ENCODE measurements at regions not wholly inside any gene's neighbourhood (a gene's known extent, or its start where the extent isn't known, plus 50 kb on each side); places are given as distances from the start of the nearest gene placed in this dataset.
"Not testable (repeated sequence)": the region's sequence is repeated elsewhere in the genome, so short reads cannot be mapped to it uniquely, and the experiment has no call there.

DNA sequence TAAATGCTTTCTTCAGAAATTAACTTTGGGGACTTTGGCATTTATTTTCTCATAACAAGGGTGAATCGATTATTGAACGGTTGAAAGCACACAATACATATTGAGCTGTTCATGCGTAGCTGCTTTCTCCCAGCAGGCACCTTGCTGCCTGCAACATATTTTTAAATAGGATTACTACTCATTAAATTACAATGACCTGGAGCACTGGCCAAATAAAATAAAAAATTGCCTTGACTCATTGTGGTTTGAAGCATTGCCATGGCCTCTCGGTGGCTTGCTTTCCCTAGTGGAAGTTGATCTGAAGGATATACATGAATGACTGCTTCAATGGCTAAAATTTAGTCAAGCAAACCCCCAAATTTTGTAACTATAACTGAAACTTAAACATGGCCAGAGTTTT lies 181.6 kb upstream of the NUDT12 start:
- Histone ChIP-seq H3K27me3 (ENCODE audit: low read depth) (no peaks in the 10 kb centered on the region), H3K36me3 (no peaks in the 10 kb centered on the region), H3K9me3 (replicated peaks) (no peaks in the 10 kb centered on the region), H3K4me1 (no peaks in the 10 kb centered on the region), H3K4me3 (no peak overlapping the region), H3K27ac (replicated peaks) (no peak overlapping the region)
- intact Hi-C loops (cut with micrococcal nuclease) = no loop called here
- no peak for DNase-seq
- TF ChIP-seq, protein P1, sequence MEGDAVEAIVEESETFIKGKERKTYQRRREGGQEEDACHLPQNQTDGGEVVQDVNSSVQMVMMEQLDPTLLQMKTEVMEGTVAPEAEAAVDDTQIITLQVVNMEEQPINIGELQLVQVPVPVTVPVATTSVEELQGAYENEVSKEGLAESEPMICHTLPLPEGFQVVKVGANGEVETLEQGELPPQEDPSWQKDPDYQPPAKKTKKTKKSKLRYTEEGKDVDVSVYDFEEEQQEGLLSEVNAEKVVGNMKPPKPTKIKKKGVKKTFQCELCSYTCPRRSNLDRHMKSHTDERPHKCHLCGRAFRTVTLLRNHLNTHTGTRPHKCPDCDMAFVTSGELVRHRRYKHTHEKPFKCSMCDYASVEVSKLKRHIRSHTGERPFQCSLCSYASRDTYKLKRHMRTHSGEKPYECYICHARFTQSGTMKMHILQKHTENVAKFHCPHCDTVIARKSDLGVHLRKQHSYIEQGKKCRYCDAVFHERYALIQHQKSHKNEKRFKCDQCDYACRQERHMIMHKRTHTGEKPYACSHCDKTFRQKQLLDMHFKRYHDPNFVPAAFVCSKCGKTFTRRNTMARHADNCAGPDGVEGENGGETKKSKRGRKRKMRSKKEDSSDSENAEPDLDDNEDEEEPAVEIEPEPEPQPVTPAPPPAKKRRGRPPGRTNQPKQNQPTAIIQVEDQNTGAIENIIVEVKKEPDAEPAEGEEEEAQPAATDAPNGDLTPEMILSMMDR (IDR thresholded peaks at IDR 0.05; ENCODE audit: borderline replicate concordance) = no peak

DNA sequence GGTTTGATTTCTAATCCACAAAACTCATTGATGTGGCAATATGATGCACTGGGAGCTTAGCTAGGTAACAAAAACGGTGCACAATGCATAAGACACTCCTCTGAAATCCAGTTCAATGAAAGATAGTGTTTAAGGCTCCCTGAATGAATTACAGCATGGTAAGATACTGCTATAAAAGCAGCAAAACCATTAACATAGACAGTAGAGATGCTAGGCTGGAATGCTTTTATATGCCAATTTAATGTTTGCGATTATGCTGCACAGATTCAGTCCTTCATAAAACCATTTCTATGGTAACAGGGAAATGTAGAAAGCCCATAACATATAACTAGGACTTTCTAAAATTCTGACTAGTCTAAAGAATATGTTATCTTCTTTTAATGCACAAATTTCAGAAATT lies 180.8 kb upstream of the NUDT12 start:
- Histone ChIP-seq H3K4me1 (no peaks in the 10 kb centered on the region), H3K27ac (replicated peaks) (no peak overlapping the region), H3K27me3 (ENCODE audit: low read depth) (no peaks in the 10 kb centered on the region), H3K36me3 (no peaks in the 10 kb centered on the region), H3K4me3 (no peak overlapping the region), H3K9me3 (replicated peaks) (no peaks in the 10 kb centered on the region)
- no peak for DNase-seq
- TF ChIP-seq, protein P1 (IDR thresholded peaks at IDR 0.05; ENCODE audit: borderline replicate concordance) = no peak
- intact Hi-C loops (cut with micrococcal nuclease) = no loop called here

GRCh38 chr5:103741984-103742383 lies 179.4 kb upstream of the NUDT12 start:
- H3K4me1 ChIP-seq = no peaks in the 10 kb centered on the region
- intact Hi-C loops (cut with micrococcal nuclease) = no loop called here
- H3K4me3 ChIP-seq = no peak overlapping the region
- TF ChIP-seq, protein P1 (IDR thresholded peaks at IDR 0.05; ENCODE audit: borderline replicate concordance) = no peak
- no peak for DNase-seq
- no peak overlapping the region for H3K27ac ChIP-seq (replicated peaks)
- no peaks in the 10 kb centered on the region for H3K27me3 ChIP-seq (ENCODE audit: low read depth)
- H3K36me3 ChIP-seq = no peaks in the 10 kb centered on the region
- no peaks in the 10 kb centered on the region for H3K9me3 ChIP-seq (replicated peaks)

- H3K4me1 ChIP-seq; H3K36me3 ChIP-seq; intact Hi-C loops (cut with micrococcal nuclease); H3K4me3 ChIP-seq; H3K27me3 ChIP-seq (ENCODE audit: low read depth); DNase-seq; H3K27ac ChIP-seq (replicated peaks); H3K9me3 ChIP-seq (replicated peaks): not testable (repeated sequence)
Measured at GRCh38 chr5:103736343-103736742, 173.8 kb upstream of the NUDT12 start.

- H3K27ac ChIP-seq (replicated peaks) = no peak overlapping the region
- H3K27me3 ChIP-seq (ENCODE audit: low read depth) = no peaks in the 10 kb centered on the region
- H3K9me3 ChIP-seq (replicated peaks) = peaks cover 20% of the 10 kb centered on the region
- no peaks in the 10 kb centered on the region for H3K4me1 ChIP-seq
- H3K4me3 ChIP-seq = no peak overlapping the region
- DNase-seq = no peak
- TF ChIP-seq, protein P1 (IDR thresholded peaks at IDR 0.05; ENCODE audit: borderline replicate concordance) = no peak
- no peaks in the 10 kb centered on the region for H3K36me3 ChIP-seq
- intact Hi-C loops (cut with micrococcal nuclease) = no loop called here
Measured at GRCh38 chr5:103724271-103724670, 161.7 kb upstream of the NUDT12 start.

DNA sequence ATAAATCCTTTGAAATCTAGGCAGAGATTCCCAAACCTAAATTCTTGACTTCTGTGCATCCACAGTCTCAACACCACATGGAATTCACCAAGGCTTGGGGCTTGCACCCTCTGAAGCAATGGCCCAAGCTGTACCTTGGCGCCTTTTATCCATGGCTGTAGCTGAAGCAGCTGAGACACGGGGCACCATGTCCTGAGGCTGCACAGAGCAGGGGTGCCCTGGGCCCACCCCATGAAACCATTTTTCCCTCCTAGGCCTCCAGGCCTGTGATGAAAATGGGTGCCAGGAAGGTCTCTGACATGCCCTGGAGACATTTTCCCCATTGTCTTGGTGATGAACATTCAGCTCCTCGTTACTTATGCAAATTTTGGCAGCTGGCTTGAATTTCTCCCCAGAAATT lies 158.6 kb upstream of the NUDT12 start:
- no peak for DNase-seq
- Histone ChIP-seq H3K9me3 (replicated peaks) (peaks cover 20% of the 10 kb centered on the region), H3K36me3 (no peaks in the 10 kb centered on the region), H3K27me3 (ENCODE audit: low read depth) (no peaks in the 10 kb centered on the region), H3K4me3 (no peak overlapping the region), H3K4me1 (no peaks in the 10 kb centered on the region), H3K27ac (replicated peaks) (no peak overlapping the region)
- TF ChIP-seq, protein P1 (IDR thresholded peaks at IDR 0.05; ENCODE audit: borderline replicate concordance) = no peak
- intact Hi-C loops (cut with micrococcal nuclease) = no loop called here

Measured in left ventricle myocardium inferior (tissue), 1 donor.